ENCODE measurements at regions not wholly inside any gene's neighbourhood (a gene's known extent, or its start where the extent isn't known, plus 50 kb on each side); places are given as distances from the start of the nearest gene placed in this dataset.
"Not testable (repeated sequence)": the region's sequence is repeated elsewhere in the genome, so short reads cannot be mapped to it uniquely, and the experiment has no call there.

GRCh38 chr4:107389965-107390364 is 330.1 kb downstream of the PAPSS1 start:
- no peak for DNase-seq

GRCh38 chr4:107388736-107389274 is 331.2 kb downstream of the PAPSS1 start:
- no peak for DNase-seq

- DNase-seq = no peak
Observed at GRCh38 chr4:107380836-107381438, 339.1 kb downstream of the PAPSS1 start.

GRCh38 chr4:107380190-107380589 is 339.8 kb downstream of the PAPSS1 start:
- DNase-seq = no peak

- DNase-seq = no peak
Observed at GRCh38 chr4:107379054-107379869, 340.8 kb downstream of the PAPSS1 start.

- DNase-seq = no peak
Observed at GRCh38 chr4:107376293-107376692, 340.2 kb upstream of the DKK2 start.

GRCh38 chr4:107366900-107367299 is 330.8 kb upstream of the DKK2 start:
- DNase-seq = no peak

- DNase-seq = no peak
Observed at GRCh38 chr4:107366016-107366735, 330.1 kb upstream of the DKK2 start.

GRCh38 chr4:107363125-107363524 is 327.0 kb upstream of the DKK2 start:
- no peak for DNase-seq

- DNase-seq = no peak
Observed at GRCh38 chr4:107359208-107359607, 323.1 kb upstream of the DKK2 start.

GRCh38 chr4:107354304-107354703 is 318.2 kb upstream of the DKK2 start:
- not testable (repeated sequence) for DNase-seq

GRCh38 chr4:107351196-107351595 is 315.1 kb upstream of the DKK2 start:
- DNase-seq = no peak

- no peak for DNase-seq
Observed at GRCh38 chr4:107349732-107350131, 313.6 kb upstream of the DKK2 start.

GRCh38 chr4:107349266-107349665 is 313.2 kb upstream of the DKK2 start:
- DNase-seq = no peak

GRCh38 chr4:107348188-107349050 is 312.3 kb upstream of the DKK2 start:
- no peak for DNase-seq

GRCh38 chr4:107333518-107333917 is 297.4 kb upstream of the DKK2 start:
- DNase-seq = no peak

GRCh38 chr4:107332656-107333055 is 296.5 kb upstream of the DKK2 start:
- DNase-seq = not testable (repeated sequence)

- DNase-seq = no peak
Observed at GRCh38 chr4:107330916-107331315, 294.8 kb upstream of the DKK2 start.

- DNase-seq = no peak
Observed at GRCh38 chr4:107319386-107319785, 283.3 kb upstream of the DKK2 start.

GRCh38 chr4:107318078-107318477 is 282.0 kb upstream of the DKK2 start:
- no peak for DNase-seq

GRCh38 chr4:107317611-107318010 is 281.5 kb upstream of the DKK2 start:
- no peak for DNase-seq

- DNase-seq = no peak
Observed at GRCh38 chr4:107315584-107315983, 279.5 kb upstream of the DKK2 start.

GRCh38 chr4:107314156-107314555 is 278.0 kb upstream of the DKK2 start:
- no peak for DNase-seq
